GM21529 (cell line): ENCODE measurements at regions not wholly inside any gene's neighbourhood (a gene's known extent, or its start where the extent isn't known, plus 50 kb on each side); places are given as distances from the start of the nearest gene placed in this dataset.
"Not testable (repeated sequence)": the region's sequence is repeated elsewhere in the genome, so short reads cannot be mapped to it uniquely, and the experiment has no call there.

Source experiments
- ATAC-seq: cut with Tn5 transposase; IDR thresholded peaks from one replicate; pipeline ENCODE4 v1.9.1; 2021; ENCODE audit not compliant: unreplicated experiment

DNA sequence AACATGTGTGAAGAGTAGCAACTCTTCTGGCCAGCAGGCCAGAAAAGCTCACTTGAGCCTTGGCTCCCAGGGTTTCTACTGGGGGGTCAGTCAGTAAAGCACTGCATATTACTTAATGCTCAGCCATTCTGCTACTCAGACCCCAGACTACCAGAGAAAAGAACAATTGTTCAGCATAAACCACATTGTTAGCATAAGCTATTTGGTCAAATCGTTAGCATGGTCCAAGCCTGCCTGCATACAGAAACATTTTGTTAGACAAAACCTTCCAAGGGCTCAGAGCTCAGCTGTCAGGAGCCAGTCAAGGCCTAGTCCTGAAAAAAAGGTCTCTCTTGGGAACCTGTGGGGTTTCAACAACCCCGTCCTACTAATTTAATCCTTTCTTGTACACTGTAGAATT, 449.3 kb downstream of the PRR16 start:
- ATAC-seq: no peak

DNA sequence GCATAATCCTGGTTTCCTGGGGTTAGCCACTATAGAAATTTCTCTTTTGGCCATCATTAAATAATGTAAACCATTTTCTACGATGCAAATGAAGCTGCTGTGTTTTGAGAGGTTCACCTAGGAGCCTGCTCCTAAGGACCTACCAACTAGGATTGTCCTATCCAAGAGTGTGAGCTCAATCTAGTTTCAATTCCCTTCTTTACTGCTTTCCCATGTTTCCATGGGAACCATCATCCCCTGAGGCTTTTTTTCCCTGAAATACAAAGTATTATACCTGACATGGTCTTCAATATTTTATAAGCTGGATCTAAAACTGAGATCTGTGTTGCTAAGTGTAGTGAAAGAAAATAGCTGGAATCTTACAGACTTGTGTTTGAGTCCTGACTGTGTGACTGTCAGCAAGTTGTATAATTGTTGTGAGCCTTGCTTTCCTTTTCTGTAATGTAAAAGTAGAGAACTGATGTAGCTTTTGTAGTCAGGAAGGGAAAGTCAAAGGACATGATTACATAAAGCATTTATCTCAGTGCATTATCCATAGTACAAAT, 453.2 kb downstream of the PRR16 start:
- no peak for ATAC-seq

DNA sequence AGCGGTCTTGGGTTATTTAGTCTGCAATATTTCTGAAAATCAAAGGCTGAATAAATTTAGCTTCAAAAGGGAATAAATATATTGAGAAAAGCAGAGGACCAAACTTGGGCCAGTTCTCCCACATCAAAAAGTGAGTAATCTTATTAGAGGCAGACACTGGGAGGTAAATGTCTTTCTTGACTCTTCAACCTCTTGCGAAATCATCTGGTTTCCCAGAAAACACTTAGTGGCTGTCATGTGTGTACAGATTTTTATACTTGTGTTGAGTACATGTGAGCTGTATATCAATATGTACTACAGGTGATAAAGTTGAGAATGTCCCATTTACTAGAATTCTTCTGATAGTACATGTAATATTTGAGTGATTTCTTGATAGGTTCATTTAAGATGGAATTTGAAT, 454.9 kb downstream of the PRR16 start:
- ATAC-seq: no peak

DNA sequence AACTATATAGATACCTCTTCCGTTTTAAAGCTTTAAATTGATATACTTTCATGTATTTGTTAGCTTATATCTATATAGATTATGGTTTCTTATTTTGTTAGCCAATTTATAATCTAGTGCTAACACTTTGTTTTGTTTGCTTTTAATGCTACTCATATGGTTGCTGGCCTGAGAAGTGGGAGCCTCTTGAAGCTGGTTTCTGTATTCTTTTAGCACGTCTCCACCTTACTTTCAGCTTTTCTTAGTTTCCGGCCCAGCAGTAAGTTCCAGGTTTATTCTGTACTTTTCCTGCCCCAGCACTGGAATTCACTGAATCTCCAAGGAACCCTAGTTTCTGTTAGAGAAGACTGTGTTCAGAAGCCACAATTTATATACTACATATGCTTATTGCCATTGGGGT, 458.9 kb downstream of the PRR16 start:
- no peak for ATAC-seq

DNA sequence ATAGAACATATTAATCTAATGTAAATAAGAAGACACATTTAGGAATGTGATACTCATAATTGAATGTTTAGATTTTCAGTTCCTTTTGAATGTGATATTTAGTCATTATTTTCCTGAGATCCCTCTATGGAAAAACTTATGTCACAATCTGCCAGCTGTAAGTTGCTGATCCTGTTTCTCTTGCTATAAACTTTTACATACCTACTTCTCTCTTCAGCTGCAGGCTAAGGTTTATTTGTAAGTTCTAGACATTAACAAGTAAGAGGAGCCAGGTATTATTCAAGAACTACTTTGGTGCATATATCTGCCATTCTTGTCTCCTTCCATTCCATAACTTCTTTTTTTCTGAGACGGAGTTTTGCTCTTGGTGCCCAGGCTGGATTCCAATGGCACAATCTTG, 462.4 kb downstream of the PRR16 start:
- no peak for ATAC-seq

DNA sequence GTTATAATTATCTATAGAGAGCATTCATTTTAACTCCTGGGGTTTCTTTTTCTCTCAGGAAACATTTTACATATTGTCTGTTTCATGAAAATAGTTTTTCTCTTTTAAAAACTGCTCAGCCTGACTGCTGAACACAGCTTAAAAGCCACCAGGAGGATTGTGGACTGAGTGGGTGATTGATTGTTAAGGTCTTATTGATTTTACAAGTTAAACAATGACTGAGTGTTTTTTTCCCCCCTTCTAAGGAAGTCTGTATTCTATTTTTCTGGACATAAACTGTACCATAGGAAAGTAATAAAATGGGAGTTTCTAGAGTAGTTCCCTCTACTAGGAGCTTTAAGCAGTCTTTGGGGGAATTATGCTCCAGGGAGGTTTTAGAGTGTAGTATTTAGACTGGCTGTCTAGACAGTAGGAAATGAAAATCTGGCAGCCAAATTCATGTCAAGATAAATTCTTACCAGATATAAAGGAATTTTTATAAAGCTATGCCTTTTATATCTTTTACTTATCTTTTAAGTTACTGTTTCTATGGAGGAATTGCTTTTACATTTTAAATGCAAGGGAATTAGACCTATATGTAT, 463.9 kb downstream of the PRR16 start:
- no peak for ATAC-seq

DNA sequence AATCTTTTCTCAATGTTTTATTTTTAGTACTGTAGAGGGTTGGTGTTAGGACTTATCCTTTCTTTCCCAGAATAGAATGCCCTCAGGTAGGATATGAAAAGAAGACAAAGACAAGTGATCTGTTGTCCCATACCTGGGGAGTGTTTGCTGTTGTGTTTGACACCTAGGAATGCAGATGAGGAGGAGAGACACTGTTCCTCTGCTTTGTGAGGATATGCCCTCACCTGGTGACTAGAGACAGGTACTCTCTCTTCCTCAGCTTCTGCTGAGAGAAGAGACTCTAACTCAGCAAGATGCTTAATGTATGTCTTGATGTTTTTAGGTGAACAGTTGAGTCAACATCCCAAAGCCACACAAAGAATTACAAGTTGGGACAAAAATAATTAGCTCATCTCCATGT, 468.4 kb downstream of the PRR16 start:
- no peak for ATAC-seq

DNA sequence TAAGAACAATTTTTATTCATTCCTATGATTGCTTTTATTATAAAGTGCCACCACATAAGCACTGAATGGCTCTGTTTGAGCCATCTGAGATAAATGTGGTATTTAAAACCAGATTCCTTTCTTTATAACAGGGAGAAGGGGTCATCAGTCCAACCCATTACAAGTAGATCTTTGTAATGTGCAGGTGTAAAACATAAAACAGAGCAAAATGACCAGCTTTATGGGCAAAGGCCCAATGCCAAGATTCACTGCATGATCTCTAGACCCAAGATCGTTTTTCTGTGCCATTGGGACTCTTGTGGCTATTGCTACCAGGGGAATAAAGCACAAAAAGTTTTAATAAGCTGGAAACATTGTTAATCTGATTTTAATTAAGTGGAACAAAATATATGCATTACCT, 469.9 kb downstream of the PRR16 start:
- no peak for ATAC-seq

DNA sequence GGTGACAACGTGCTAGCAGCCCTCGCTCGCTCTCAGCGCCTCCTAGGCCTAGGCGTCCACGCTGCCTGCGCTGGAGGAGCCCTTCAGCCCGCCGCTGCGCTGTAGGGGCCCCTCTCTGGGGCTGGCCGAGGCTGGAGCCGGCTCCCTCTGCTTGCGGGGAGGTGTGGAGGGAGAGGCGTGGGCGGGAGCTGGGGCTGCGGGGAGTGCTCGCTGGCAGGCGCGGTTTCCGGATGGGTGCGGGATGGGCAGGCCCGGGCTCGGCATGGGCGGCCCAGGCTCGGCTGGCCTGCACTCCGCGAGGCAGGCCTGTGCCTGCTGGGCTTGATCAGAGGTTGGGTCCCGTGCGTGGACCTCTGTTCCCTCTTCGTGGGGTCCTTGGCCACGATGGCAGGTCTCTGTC, 472.6 kb downstream of the PRR16 start:
- no peak for ATAC-seq

DNA sequence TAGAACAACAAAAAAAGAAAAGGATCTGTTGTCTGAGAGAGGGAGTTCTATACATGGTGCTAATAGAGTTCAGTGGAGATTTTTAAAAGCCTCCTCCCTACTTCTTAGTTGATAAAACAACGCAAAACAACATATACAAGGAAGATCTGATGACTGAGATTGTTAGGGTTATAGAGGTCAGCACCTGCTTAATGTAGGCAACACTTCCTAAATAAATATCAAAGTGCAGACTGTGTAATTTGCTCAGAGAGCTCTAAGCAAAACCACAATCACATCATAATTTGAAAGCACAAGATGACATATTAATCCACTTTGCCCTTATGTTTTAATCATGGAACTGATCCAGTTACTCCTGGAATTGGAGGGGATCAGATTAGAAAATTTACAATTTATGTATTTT, 474.5 kb downstream of the PRR16 start:
- ATAC-seq: no peak

DNA sequence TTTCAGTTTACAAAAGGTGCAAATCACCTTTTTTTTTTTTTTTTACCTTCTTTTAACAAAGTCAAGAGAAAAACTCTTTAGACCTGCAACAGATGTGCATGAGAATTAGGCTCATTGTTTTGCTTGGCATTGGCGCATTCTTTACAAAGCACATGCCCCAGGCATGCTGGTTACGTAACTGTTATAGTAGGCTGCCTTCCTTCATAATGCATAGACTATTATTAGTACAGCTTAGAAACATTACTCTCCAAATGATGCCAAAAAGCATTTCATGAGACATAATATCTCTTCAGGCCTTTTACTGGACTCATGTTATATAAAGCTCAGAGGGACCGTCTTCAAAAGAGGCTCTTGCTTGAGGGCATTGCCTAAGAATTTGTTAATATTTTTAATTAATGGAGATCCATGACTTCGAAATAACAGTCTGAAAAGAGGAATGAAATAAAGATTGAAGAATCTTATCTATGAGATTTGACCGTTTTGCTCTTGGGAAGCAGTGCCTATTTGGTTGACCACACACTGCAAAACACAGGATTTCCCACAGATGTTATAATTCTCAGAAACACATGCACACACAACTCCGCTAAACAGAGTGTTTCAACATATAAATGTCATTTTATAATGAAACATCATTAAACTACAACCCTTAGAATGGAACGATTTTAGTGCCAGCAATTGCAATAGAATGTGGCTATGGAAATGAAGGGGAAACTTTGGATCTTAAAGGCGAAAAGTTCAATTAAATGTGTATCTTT, 478.7 kb downstream of the PRR16 start:
- ATAC-seq: no peak

DNA sequence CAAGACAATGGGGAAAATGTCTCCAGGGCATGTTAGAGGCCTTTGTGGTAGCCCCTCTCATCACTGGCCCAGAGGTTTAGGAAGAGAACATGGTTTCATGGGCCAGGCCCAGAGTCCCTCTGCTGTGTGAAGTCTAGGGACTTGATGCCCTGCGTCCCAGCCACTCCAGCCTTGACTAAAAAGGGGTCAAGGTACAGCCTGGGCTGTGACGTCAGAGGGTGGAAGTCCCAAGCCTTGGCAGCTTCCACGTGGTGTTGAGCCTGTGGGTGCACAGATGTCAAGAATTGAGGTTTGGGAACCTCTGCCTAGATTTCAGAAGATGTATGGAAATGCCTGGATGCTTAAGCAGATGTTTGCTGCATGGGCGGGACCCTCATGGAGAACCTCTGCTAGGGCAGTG, 485.5 kb downstream of the PRR16 start:
- ATAC-seq: not testable (repeated sequence)

DNA sequence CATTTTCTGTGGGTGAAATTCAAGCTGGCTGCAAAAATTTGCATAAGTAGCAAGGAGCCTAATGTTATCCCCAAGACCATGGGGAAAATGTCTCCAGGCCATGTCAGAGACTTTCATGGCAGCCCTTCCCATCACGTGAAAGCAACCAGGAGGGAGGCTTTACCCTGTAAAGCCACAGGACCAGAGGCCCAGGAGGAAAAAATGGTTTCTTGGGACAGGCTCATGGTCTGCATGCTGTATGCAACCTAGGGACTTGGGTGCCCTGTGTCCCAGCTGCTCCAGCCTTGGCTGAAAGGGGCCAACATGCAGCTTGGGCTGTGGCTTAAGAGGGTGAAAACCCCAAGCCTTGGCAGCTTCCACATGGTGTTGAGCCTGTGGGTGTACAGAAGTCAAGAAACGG, 489.3 kb downstream of the PRR16 start:
- not testable (repeated sequence) for ATAC-seq

DNA sequence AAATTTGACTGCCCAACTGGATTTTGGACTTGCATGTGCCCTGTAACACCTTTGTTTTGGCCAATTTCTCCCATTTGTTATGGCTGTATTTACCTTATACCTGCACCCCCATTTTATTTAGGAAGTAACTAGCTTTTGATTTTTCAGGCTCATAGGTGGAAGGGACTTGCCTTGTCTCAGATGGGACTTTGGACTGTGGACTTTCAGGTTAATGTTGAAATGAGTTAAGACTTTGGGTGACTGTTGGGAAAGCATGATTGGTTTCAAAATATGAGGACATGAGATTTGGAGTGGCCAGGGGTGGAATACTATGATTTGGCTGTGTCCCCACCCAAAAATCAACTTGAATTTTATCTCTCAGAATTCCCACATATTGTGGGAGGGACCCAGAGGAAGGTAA, 490.2 kb downstream of the PRR16 start:
- ATAC-seq: no peak

DNA sequence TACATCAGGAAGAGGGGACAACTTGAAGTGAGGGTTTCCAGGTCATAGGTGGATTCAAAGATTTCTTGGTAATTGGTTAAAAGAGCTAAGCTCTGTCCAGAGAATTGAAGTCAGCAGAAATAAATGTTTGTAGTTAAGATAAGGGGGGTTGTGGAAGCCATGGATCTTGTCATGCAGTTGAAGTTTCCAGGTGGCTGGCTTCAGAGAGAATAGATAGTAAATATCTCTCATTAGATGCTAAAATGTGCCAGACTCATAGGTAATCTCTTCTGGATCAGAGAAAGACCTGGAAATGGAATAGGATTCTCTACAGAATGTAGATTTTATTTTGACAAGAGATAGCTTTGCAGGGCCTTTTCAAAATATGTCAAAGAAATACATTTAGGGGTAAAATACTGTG, 491.7 kb downstream of the PRR16 start:
- no peak for ATAC-seq

DNA sequence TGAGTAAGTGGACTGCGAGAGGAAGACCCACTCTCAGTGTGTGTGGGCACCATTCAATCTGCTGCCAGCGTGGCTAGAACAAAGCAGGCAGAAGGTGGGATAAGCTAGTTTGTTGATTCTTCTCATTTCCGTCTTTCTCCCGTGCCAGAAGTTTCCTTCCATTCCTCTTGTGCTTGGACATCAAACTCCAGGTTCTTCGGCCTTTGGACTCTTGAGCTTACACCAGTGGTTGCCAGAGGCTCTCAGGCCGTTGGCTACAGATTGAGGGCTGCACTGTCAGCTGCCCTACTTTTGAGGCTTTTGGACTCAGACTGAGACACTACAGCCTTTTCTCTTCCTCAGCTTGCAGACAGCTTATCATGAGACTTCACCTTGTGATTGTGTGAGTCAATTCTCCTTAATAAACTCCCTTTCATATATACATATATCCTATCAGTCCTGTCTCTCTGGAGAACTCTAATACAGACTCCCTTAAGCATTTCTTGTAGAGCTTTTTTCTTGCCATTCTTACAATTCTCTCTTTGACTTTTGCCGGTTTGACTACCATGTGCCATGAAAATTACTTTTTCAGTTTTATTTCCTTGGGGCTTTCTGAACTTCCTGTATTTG, 494.9 kb downstream of the PRR16 start:
- no peak for ATAC-seq

DNA sequence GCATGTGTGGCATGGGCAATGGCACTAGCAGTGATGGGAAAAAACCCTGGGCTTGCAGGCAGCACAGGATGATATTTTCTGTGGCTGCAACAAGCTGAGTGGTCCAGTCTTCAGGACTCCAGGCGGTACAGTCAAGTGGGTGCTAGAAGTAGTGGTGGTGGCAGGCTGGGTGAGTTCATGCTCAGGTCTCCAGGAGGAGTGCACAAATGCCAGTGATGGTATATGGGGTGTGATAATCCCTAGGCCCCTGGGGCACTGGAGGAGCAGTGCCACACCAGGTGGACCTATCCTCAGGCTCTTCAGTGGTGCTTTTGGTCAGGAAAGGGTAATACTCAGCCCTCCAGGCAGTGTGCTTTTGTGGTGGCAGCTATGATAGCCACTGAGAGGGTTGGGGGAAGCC, 496.4 kb downstream of the PRR16 start:
- ATAC-seq: no peak

DNA sequence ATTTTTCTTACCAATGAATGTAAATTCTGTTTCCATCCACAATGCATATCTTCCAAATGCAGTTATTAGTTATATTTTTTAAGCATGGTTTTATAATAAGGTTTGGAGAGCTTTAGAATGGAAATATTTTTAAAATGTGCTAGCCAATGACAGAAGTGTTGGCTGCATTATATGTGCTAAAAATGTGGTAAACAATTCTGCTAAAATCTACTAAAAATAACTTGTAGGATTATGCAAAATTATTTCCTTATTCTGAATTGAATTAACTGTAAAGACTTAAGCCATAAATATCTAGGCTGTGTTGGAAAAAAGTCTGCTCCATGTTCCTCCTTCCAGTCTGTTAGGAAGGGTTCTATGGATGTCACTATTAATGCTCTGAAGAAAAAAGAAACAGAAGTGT, 503.3 kb downstream of the PRR16 start:
- no peak for ATAC-seq

DNA sequence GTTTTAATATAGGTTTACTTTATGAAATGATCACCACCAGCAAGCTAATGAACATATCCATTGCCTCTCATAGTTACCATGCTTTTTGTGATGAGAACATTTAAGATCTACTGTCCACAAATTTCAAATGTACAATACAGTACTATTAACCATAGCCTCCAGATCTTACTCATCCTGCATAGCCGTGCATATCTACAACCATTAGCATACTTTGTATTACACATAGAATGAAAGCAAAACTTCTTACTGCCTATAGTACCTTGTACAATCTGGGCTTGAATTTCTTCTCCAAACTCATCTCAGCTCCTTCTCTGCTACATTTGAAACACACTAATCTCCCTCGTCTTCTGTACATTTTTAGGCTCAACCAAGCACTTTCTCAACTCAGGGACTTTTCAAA, 510.6 kb downstream of the PRR16 start:
- ATAC-seq: no peak

DNA sequence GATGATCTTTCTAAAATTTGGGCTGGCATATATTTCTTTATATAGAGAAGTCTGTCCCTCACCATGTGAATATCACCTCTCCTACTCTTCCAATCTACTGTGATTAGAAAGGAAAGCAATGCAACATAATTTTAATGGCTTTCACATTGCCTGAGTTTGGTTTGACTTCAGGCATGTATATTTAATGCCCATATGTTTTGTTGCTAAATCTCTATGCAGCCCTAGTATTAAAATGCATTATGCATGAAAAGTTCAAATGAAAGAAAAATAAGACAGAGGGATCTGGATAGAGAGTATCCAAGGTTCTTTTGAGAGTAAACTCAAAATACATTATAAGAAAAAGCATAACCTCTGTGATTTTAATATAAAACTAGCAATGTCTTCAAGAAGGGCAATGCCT, 518.3 kb downstream of the PRR16 start:
- no peak for ATAC-seq

DNA sequence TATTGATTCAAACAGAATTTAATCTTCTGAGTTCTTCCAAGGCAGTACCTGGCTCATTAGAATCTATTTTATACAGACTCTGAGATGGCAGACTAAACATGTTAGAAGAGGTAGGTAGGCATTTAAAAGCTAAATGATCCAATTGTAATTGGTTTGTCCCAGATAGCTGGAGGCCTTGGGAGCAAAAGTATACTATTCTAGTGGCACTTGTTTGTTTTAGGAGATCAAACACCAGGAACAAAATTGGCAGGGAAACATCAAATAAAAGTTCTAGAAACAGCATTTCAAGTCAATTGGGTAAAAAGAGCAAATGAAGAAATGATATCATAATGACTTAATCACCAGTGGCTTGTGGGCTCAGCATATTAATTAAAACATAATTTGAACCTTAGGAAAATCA, 521.4 kb downstream of the PRR16 start:
- no peak for ATAC-seq

DNA sequence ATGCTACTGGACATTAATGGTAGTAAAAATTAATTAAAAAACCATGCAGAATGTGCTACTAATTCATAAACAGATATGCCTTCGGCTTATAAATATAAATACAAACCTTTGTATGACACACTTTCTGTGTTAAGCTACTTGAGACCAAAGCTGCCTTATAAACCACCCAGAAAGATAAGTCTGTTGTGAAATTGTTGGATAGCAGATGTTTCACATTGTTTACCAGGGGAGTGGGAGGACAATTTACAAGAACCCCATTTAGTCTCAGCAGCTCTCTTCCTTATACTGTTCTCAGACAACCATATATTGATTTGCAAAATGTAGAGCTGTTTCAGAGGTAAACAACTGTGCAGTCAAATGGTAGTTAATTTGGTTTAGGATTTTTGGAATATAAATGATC, 524.4 kb downstream of the PRR16 start:
- no peak for ATAC-seq
